ENCODE measurements at regions not wholly inside any gene's neighbourhood (a gene's known extent, or its start where the extent isn't known, plus 50 kb on each side); places are given as distances from the start of the nearest gene placed in this dataset.

- TF ChIP-seq CTCF (IDR thresholded peaks at IDR 0.05) (no peak), POLR2A (IDR thresholded peaks at IDR 0.05) (no peak), POLR2AphosphoS5 (IDR thresholded peaks at IDR 0.05; ENCODE audit: insufficient read depth in 1 of 2, low read depth in 1 of 2) (no peak)
Measured at GRCh38 chr5:61702784-61703183, 370.7 kb downstream of the ZSWIM6 start.

Data from vagina (tissue), 2 donors.